HG03457 (cell line): ENCODE measurements at regions not wholly inside any gene's neighbourhood (a gene's known extent, or its start where the extent isn't known, plus 50 kb on each side); places are given as distances from the start of the nearest gene placed in this dataset.
"Not testable (repeated sequence)": the region's sequence is repeated elsewhere in the genome, so short reads cannot be mapped to it uniquely, and the experiment has no call there.

Experiments used
- ATAC-seq: cut with Tn5 transposase; IDR thresholded peaks from one replicate; pipeline ENCODE4 v1.9.1; 2021; ENCODE audit warnings: moderate number of reproducible peaks; ENCODE audit not compliant: unreplicated experiment

DNA sequence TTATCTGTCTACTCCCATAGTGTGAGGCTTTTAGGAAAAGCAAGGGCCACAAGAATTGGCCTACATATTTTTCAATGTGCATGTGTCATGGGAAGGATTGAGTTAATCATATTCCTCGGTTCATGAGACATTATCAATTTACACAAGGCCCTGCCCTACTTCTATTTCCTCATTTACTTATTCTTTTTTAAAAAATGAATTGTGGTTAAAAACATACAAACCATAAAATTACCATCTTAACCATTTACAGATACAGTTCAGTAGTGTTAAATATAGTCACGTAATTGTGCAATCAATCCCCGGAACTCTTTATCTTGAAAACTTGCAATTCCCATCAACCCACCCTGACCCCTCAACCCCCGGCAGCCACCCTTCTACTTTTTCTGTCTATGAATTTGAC, 284.0 kb upstream of the GADL1 start:
- no peak for ATAC-seq

- no peak for ATAC-seq
Observed at GRCh38 chr3:31179768-31180167, 285.3 kb upstream of the GADL1 start.

DNA sequence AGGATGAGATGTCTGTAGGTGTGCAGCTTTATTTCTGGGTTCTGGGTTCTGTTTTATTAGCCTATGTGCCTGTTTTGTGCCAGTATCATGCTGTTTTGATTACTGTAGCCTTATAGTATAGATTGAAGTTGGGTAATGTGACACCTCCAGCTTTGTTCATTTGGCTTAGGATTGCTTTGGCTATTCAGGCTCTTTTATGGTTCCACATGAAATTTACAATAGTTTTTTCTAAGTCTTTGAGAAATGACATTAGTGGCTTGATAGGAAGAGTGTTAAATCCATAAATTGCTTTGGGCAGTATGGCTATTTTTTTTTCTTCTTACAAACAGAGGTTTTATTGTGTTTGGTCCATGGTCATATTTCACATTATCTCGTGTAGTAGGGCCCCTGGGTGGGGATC, 285.8 kb upstream of the GADL1 start:
- no peak for ATAC-seq

GRCh38 chr3:31181661-31182060, 287.2 kb upstream of the GADL1 start:
- no peak for ATAC-seq

GRCh38 chr3:31182661-31183060, 288.2 kb upstream of the GADL1 start:
- ATAC-seq = no peak

DNA sequence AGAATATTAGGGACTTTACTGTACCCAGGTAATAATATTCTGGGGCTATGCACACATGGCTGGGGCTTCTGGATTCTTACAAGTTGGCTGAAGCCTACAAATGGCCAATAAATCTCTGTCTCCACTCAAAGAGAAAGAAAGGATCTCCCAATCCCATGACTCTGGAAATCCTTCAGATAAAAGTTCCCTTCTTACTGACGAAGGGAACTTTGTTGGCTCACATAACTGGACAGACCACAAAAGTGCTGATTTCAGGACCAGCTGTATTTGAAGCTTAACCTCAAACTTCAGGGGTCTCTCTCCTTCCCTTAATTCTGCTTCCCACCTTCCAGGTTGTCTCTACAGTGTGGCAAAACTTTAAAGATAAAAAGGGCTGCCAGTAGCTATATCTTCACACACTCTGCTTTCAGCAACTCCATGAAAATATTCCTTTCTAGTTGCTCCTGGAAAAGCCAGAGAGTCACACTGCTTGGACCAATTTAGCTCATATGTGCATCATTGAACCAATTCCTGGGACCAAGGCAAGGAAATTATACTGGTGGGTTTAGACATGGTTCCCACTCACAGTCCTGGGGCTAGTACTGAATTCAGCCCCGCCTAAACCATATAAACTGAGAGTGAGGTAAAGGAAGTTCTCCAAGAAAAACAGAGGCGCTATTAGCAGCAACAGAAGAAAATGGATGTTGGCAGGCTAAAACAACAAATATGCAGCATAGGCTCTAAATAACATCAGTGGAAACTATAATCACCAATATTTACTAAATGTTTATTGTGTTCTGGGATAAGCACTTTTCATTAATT, 290.0 kb upstream of the GADL1 start:
- no peak for ATAC-seq

DNA sequence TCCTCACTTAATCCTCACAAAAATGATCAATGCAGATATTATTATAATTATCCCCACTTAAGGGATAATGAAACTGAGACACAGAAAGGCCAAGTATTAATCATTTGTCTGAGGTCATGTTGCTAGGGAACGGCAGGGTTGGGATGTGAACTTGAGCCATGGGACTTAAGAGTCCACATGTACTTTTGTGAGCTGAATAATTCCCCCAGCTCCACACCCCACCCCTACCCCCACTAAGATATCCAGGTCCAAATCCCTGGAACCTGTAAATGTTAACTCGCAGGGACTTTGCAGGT, 290.5 kb upstream of the GADL1 start:
- ATAC-seq = no peak

GRCh38 chr3:31186041-31186440, 291.6 kb upstream of the GADL1 start:
- ATAC-seq = no peak

- ATAC-seq = no peak
Observed at GRCh38 chr3:31187380-31187779, 292.9 kb upstream of the GADL1 start.

GRCh38 chr3:31188112-31188511, 293.7 kb upstream of the GADL1 start:
- no peak for ATAC-seq

GRCh38 chr3:31189330-31189729, 294.9 kb upstream of the GADL1 start:
- ATAC-seq = no peak

- ATAC-seq = no peak
Observed at GRCh38 chr3:31189971-31190370, 295.5 kb upstream of the GADL1 start.

- ATAC-seq = no peak
Observed at GRCh38 chr3:31191354-31191753, 296.9 kb upstream of the GADL1 start.

DNA sequence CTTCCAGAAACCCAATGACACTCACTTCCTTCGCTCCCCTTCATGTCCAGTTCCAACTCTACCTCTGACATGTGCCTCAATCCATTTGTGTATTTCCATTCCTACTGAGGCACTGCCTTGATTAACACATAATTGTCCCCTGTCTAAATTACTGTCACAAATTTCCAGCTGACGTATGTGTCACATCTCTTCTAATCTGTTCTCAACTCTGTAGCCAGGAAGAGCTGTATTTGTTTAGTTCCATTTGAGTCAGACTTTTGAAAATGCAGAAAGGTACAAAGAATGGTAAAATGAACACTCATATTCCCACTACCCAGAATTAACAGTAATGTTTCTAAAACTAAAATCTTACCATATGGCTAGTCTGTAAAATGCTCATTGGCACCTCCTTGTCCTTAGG, 299.0 kb upstream of the GADL1 start:
- ATAC-seq = no peak

- no peak for ATAC-seq
Observed at GRCh38 chr3:31193871-31194270, 299.4 kb upstream of the GADL1 start.

- ATAC-seq = no peak
Observed at GRCh38 chr3:31196261-31196660, 301.8 kb upstream of the GADL1 start.

GRCh38 chr3:31196881-31197364, 302.5 kb upstream of the GADL1 start:
- no peak for ATAC-seq

GRCh38 chr3:31197941-31198340, 303.5 kb upstream of the GADL1 start:
- no peak for ATAC-seq

GRCh38 chr3:31198890-31199289, 304.4 kb upstream of the GADL1 start:
- no peak for ATAC-seq

DNA sequence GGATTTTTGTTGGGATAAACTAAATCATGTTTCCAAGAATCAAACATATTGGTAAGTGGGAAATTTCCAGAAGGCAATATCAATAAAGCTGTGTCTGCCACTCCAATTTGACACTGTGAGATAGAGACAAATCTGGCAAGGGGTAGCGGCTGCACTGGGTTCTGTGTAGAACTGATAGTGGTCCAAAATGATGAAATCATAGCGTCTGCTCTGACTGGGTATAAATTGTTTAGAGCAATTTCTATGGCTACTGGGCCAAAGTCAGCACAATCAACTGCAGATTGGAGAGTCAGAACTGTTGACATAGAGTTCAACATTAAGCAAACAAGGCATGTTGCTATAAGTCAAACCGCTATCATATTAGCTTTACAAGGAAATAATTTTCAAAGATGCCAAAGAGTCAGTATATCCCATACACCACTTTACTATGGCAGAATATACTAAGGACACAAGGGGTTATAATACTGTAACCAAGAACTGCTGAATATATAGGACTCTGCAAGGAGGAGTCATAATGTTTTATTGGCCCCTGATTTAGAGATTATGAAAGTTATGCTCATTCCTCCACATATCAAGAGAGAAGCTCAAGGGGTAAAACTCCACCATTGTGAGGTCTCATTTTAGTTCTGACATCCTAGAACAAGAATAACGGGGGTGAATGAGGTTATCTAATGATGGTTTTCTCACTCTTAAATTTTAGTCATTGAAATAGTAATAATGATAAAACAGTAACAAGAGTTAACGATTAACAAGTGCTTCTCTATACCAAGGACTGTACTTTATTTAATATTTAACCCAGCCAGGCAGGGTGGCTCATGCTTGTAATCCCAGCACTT, 309.7 kb upstream of the GADL1 start:
- ATAC-seq = no peak

DNA sequence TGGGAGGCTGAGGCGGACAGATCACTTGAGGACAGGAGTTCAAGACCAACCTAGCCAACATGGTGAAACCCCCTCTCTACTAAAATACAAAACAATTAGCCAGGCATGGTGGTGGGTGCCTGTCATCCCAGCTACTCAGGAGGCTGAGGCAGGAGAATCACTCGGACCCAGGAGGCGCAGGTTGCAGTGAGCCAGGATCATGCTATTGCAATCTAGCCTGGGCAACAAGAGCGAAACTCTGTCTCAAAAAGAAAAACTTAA, 310.3 kb upstream of the GADL1 start:
- ATAC-seq = not testable (repeated sequence)

GRCh38 chr3:31210068-31210645, 315.7 kb upstream of the GADL1 start:
- ATAC-seq = no peak
